Stimulated activated CD4-positive, alpha-beta T cell treated with anti-CD3 and anti-CD28 coated beads, TNF-alpha, amount 100 ng/mL, for 1 hour (primary cell): ENCODE measurements at regions not wholly inside any gene's neighbourhood (a gene's known extent, or its start where the extent isn't known, plus 50 kb on each side); places are given as distances from the start of the nearest gene placed in this dataset.
"Not testable (repeated sequence)": the region's sequence is repeated elsewhere in the genome, so short reads cannot be mapped to it uniquely, and the experiment has no call there.

Experiments used
- DNase-seq, 3 donors: peaks; one replicate each; pipeline ENCODE4 v3.0.0-alpha.2; 2020; ENCODE audit warnings: low read depth in 3 of 3, low spot score in 1 of 3

- DNase-seq: no peak
Observed at GRCh38 chr14:86935241-86935885, 1057.6 kb downstream of the GALC start.

- no peak for DNase-seq
Observed at GRCh38 chr14:86933958-86934595, 1058.9 kb downstream of the GALC start.

- DNase-seq: no peak
Observed at GRCh38 chr14:86933460-86933859, 1059.5 kb downstream of the GALC start.

- DNase-seq: no peak
Observed at GRCh38 chr14:86915406-86915805, 1077.6 kb downstream of the GALC start.

GRCh38 chr14:86912709-86913108 lies 1080.3 kb downstream of the GALC start:
- no peak for DNase-seq

GRCh38 chr14:86911486-86911885 lies 1081.5 kb downstream of the GALC start:
- no peak for DNase-seq

GRCh38 chr14:86905386-86905926 lies 1087.5 kb downstream of the GALC start:
- DNase-seq: not testable (repeated sequence)

GRCh38 chr14:86902176-86902950 lies 1090.6 kb downstream of the GALC start:
- no peak for DNase-seq

GRCh38 chr14:86897704-86898513 lies 1095.1 kb downstream of the GALC start:
- DNase-seq: no peak

GRCh38 chr14:86897224-86897623 lies 1095.8 kb downstream of the GALC start:
- DNase-seq: no peak

- DNase-seq: no peak
Observed at GRCh38 chr14:86896701-86897100, 1096.3 kb downstream of the GALC start.

- no peak for DNase-seq
Observed at GRCh38 chr14:86892152-86892956, 1100.6 kb downstream of the GALC start.

- DNase-seq: no peak
Observed at GRCh38 chr14:86885280-86885679, 1107.7 kb downstream of the GALC start.

GRCh38 chr14:86884498-86884897 lies 1108.5 kb downstream of the GALC start:
- DNase-seq: no peak

- DNase-seq: no peak
Observed at GRCh38 chr14:86882818-86883217, 1110.2 kb downstream of the GALC start.

- DNase-seq: no peak
Observed at GRCh38 chr14:86865934-86866333, 1127.0 kb downstream of the GALC start.

GRCh38 chr14:86858591-86858990 lies 1134.4 kb downstream of the GALC start:
- no peak for DNase-seq

GRCh38 chr14:86858031-86858430 lies 1135.0 kb downstream of the GALC start:
- no peak for DNase-seq

- DNase-seq: no peak
Observed at GRCh38 chr14:86852530-86852929, 1140.5 kb downstream of the GALC start.

GRCh38 chr14:86847140-86847539 lies 1145.8 kb downstream of the GALC start:
- DNase-seq: no peak
